Fibroblast of peridontal ligament (primary cell): ENCODE measurements at regions not wholly inside any gene's neighbourhood (a gene's known extent, or its start where the extent isn't known, plus 50 kb on each side); places are given as distances from the start of the nearest gene placed in this dataset.
A peak's percentile ranks its signal among the peaks of the same experiment; 100 is the strongest.

ENCODE experiments used
- DNase-seq: peaks from one replicate; pipeline ENCODE4 v3.0.0-alpha.2; 2010; ENCODE audit errors: extremely low read depth

DNA sequence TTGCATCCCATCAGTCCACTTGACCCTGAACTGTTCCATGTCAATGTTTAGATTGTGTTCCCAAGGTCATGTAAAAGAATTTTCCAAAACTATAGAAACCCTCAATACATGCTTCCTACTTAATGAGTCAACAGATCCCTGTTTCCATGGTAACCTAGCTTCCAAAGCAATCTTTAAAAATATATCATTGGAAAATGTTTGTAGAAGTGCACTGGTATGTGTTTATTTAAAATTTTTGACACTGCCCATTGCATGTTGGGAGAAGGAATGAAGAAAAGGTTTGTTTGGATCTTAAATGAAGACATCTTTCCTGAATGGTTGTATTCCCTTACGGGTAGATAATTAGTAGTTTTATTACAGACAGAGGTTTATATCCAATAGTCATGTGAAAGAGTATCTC is 345.3 kb downstream of the GABRG1 start:
- no peak for DNase-seq

DNA sequence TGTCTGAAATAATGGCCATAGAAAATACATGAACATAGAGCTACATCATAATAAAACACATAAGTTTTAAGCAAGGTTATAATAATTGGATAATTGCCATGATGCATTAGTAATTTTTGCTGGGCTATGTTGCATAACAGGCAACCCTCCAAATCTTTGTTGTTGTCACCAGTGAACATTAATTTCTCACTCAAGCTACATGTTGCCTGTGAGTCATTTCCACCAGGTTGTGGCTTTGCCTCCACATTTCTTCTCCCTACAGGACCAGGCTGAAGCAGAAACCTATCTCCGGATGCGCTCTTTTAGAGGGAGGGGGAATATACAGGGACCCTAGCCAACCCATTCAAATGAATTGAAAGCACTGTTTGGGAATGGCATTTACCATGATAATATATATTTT is 347.7 kb downstream of the GABRG1 start:
- no peak for DNase-seq

DNA sequence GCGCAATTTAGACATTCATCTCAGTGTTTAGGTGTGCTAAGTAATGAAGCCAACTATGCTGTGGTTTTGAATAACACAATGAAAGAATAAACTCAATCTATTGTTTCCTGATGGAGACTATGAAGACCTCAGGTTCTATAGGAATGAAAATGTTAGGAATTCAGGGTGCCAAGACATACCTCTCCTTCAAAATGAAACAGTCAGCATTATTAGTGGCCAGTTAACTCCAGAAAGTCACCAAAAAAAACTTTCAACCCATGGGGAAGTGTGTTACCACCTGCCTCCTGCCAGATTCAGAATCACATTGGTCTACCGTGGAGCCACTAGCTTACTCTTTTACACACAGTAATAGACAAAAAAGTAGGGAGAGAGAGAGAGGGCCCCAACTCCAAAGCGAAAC is 352.9 kb downstream of the GABRG1 start:
- DNase-seq: no peak

DNA sequence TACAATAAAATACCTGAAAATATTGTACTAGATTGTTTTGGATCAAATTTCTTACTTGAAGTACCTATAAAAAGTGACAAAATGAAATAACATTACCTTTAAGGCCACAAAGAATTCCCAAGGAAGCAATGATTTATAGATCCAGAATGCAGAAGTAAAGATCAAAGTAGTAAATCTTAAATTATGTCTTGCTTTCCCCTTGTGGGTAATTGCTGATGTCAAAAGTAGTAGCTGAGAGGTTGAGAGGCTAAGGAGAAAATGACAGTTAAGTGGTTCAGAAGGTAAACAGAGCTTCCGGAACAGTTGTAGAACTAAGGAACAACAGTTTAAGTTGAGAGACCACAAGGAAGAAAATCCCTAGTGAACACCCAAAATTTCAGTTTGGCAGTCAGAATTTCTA is 358.3 kb downstream of the GABRG1 start:
- DNase-seq: no peak

DNA sequence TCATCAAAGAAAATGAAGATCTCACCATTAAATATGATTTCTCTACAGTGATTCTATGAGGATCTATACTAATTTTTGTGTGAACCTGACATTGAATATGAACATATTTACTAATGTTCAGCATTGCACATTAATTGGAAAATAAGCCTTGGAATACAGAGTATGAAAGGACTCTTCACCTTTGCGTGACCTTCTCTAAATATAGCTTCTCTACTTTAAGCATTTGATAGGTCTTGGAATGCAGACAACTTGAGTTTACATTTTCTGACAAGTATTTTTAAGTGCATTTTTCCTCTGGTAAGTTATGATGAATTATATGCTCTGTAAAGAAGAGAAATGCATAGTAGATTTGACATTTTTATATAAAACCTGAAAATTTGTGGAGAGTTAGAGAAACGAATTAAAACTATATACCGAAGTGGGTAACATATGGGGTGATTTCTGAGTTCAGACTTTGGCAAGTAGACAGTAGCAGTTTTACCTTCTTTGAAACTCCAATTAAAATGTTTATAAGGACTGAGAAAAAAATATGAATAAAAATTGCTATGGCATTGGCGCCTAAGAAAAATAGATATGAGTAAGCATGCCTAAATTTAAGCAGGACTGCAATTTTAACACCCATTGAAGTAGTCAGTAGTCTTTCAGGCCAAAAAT is 371.9 kb downstream of the GABRG1 start:
- no peak for DNase-seq

DNA sequence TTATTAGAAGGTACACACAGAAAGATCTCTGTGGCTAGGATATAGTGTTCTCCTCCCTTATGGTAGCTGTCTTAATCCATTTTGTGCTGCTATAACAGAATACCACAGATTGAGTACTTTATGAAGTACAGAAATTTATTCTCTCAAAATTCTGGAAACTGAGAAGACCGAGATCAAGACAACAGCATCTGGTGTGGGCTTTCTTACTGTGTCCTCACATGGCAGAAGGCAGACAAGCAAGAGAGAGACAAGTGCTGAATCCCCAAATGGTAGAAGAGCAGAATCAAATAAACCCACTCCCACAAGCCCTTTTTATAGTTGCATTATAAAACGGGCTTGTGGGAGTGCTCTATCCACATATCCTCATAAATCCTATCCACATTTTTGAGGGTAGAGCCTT is 373.1 kb downstream of the GABRG1 start:
- no peak for DNase-seq

DNA sequence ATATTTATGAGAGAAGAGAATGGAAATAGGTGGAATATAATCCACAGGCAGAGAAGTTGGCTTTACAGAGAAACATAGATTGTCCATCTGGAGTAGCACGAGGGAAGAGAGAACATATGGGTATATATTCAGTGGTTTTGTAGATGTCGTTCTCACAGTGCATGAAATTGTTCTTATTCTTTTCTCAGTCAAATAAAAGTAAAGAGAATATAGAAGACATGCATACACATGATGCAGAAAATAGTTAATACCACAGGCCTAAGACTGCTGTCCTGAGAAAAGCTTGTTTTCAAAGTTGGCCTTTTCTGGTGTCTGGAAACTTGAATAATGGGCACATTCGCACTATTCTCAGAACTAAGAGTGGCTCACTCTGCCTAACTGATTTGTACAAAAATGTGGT is 378.1 kb downstream of the GABRG1 start:
- no peak for DNase-seq

DNA sequence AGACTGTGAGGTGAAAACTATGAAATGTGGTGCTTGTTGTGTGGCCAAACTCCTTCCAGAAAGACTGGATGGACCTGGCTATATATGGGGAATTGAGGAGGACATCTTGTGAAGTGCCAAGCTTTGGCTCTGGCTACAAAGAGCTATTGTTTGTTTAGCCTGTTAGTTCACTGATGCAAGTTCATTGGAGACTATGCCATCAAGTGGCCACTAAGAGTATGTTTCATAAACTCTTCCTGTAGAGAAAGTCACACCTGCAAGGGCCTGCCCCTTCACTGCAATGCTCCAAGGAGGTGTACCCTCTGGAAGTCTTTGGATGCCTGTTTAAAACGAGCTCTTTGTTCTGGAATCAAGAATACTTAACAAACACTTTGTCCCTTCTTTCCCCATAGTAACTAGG is 382.0 kb downstream of the GABRG1 start:
- no peak for DNase-seq

DNA sequence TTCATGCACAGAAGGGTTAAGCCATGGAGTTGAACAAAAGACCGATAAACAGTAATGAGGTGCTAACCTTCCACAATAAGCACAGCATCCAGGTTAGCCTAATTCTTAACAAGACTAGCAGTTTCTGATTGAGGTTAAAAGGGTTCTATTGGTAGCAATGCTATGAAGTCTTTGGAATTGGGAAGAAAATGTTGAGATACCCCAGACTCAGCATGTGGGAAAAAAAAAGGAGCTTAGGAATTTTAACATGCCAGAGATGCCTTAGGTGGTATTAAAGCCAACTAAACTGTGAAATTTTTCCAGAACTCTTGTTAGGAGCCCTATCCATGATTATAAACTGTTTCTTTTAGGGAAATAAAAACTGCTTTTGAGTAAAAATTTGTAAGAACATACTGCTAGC is 391.7 kb downstream of the GABRG1 start:
- no peak for DNase-seq

DNA sequence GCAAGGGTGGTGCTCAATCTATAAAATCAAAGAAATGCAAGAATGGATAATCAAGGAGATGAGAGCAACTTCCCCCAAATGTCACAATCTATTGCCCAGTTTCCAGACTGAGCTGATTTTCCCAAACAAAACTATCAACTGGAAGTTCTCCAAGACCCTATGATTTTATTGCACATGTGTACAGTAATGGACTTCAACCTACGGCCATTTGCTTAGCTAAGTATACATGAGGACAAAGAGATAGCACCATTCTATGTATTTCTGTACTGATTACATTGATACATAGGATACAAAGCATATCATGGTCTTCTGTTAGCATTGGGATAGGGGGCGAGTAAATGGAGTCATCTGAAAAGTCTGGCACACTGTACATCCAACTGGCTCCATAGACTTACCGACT is 407.8 kb downstream of the GABRG1 start:
- DNase-seq: no peak

DNA sequence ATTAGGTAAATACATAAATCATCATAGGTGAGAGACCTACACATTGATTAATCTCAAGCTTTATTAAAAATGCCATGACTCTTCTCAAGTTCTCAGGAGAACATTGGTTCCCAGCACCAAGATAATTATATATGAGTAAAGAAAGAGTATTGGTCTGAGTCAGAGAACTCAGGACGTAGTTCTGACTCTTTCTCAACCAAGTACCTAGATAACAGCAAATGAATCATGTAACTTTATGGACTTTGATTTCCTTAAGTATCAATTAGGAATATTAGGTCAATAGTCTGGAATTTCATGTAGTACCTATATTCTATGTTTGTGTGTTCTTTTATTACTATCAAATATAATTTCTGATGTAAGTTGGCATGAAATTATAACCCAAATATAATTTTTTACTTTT is 409.9 kb downstream of the GABRG1 start:
- DNase-seq: no peak

DNA sequence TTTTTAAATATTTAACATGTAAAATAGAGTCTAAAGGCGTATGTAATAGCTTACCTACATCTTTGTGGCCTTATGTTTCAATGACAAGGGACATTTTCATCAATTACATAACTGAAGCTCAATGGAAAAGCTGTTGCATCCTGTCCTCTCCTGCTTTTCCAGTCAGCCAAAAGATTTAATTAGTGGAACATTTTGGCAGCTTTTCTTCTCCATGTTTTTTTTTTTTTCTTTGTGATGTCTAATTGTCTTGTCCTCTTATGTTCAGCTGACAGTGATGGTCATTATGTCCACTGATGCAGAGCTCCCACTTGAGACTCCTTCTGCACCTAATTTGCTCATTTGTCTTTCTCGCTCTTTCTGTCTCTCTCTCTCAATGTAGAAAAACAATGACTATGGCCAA is 422.2 kb downstream of the GABRG1 start:
- no peak for DNase-seq

DNA sequence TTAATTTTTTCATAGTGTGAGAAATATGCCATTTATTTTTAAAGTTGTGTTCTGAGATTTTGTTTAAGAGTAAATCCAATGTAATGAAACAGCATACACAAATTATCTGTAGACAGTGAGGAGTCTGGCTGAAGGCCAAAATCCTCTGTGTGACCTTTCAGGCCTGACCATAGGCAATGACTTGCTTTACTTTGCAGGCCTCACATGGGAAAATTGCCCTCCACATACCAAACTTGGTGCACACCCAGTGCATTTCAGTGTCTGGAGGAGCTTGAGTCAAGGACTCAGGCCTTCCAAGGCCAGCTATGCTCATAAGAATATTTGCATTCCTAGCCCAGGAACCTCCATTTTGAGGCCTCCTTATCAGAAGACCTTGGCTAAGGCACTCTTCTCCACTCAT is 430.1 kb downstream of the GABRG1 start:
- DNase-seq: no peak

DNA sequence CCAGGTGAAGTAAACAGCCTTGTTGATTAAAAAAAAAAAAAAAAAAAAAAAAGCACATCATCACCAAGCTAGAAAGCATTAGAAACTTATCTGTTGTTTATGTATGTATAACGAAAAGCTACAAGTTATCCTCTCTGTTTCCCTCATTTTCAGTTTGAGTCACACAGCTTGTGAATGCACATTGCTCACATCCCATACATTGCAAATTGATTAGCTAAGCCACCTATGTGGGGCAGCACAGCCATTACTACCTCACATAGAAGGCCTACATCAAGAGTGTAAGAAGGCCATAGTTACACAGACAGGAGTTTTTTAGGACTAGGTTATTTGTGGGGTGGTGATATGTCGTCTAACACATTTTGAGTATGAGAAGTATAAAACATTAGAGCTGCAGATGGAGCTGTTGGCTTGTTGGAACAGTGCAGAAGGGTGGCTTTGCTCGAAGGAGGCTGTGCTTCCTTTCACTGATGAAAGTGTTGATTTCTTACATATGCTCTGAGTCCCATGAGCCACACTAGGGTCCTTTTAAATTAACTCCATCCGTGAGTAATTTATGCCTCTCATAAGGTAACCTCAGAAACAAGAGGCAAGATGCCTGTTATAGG is 431.6 kb downstream of the GABRG1 start:
- DNase-seq: no peak

DNA sequence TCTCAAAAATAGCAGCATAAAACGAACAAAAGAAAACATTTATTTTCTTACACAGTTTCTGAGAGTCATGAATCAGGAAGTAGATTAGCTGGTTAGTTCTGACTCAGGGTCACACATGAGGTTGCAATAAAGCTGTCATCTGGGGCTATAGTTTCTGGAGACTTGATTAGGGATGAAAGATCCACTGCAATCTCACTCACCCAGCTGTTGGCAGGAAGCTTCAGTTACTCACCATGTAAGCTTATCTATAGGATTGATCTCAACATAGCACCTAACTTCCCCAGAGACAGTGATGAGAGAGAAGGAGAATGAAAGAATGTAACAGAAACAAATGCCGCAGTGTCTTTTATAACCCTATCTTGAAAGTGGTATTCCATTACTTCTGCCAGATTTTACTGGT is 435.5 kb downstream of the GABRG1 start:
- no peak for DNase-seq

DNA sequence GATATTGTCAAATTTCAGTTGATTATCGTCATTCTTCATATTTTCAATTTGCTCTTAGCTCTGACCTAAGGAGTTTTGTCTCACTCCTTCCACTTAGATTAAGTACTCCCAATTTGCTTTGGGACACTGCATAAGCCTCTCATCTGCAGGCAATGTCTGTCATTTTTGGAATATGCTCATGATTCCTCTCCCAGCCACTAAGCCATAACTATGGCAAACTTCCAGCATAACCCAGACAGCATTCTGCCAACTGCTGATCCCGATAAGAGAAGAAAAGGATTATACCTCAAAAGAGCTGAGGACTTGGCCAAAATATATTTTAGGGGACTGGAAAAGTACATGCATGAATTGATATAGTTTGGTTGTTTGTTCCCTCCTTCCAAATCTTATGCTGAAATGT is 444.4 kb downstream of the GABRG1 start:
- no peak for DNase-seq

DNA sequence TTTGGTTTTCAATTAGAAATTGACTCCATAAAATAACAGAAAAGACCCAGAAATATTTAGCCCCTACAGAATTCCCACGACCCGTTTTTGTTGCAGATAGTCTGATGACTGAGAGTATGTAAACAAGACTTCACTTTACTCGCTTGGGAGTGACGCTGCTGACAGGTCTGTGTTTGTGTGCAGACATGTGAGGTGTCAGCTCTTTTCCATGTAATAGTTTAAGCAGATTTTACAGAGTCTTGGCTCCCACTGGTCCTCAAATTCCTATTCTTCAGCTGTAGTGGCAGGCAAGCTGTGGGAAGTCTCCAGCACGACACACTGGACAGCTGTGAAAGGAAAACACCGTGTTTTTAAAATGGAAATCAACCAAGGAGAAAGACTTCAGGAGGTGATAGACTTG is 455.7 kb downstream of the GABRG1 start:
- no peak for DNase-seq

DNA sequence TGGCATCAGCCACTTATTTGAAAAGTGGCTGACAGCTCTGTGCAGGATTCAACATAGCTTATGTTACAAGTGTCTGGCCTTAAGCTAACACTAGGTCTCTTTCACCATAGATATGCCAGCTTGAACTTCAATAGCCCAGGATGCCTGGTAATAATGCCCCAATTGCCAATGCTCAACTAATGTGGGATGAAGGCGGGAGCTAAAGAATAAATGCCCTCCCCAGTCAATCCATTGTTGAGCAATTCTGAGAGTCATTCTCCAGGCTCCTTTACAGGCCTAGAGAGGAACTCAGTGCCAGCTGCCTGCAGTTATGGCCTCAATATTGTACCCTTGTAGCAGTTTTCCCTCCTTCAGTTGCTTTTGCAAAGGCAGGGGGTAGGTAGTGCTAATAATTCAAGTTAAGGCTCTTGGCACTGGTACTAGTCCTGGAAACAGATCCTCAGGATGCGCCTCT is 460.2 kb downstream of the GABRG1 start:
- no peak for DNase-seq

DNA sequence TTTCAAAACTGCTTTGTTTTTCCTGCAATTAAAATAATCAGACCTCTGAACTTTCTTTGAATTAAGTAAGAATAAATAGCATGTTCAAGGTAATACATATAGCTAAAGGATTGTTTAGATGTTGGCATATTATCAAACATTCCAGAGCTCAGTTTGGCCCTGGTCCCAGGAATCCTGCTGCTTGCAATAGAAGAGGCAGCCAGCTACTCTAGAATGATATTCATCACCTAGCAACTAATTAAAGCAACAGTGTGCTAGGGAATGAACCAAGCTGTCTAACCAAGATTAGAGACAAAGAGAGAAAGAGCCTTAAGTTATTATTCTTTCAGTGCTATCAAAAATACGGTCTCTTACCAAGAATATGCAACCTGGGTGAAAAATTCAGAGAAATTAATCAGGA is 460.9 kb downstream of the GABRG1 start:
- peak; percentile 15 for DNase-seq

DNA sequence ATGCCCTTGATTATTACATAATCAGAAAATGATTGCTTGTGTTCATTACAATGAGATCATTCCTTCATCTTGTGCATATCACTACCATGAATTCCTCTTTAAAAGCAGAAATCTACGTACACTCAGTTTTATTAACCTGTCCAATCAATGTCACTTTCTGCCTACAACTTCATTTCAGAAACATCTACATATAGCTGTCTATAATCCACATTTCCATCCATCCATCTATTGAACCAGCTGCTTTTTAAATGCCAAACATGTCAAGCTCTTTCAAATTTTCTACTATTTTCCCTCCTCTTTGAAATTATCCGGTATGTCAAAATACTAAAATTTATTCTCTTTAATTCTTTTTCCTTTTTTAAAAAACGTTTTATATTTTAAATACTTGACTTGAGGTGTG is 462.0 kb downstream of the GABRG1 start:
- DNase-seq: no peak

DNA sequence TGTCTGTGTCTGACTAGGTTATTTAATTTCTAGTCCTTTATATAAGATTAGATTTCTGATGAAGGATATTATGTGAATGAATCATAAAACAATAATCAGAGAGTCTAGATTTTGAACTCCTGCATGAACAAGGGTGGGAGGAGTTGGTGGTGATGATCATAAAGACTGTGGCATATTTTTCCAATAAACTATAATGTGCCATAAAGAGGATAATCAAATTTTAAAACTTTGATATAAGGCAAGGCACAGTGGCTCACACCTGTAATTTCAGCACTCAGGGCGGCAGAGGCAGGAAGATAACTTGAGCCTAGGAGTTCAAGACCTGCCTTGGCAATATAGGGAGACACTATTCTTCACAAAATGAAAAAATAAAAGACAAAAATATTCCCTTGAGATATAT is 473.3 kb downstream of the GABRG1 start:
- no peak for DNase-seq

DNA sequence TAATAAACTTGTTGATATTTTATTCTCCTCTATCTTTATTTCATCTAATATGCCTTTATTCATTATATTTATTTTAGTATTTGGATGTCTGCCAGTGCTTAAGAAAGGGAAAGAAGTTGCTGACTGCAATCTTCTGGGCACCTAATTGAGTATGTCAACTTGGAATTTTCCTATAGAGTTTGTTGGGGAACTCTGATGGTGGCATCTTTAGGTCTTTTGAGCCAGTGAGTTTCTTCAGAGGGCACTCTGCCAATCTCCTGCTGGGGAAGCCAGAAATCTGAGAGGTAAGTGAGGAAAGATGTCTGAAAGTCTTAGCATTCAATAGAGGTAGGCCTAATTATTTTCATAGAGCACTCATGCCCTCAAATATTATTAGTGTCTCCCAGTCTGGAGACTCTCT is 475.0 kb downstream of the GABRG1 start:
- no peak for DNase-seq

DNA sequence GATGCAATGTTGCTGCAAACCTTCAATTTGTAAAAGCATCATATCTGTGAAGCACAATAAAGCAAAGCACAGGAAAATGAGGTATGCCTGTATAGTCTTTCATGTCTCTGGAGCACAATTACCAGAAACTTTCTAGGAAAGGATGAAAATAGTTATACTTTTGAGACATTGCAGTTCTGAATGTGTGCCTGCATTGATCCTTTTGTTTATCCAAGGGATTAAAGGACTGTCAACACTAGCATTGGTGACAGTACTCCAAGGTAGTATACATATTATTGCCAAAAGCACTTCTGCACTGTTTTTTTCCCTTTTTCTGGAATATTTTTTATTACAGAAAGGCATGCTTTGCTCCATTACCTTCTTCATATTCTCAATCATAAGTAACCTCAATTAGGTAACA is 476.0 kb downstream of the GABRG1 start:
- no peak for DNase-seq
